ENCODE measurements at regions not wholly inside any gene's neighbourhood (a gene's known extent, or its start where the extent isn't known, plus 50 kb on each side); places are given as distances from the start of the nearest gene placed in this dataset.

GRCh38 chr1:56017336-56017735, 562.0 kb downstream of the PLPP3 start:
- TF ChIP-seq CTCF (IDR thresholded peaks at IDR 0.05) (no peak), POLR2AphosphoS5 (IDR thresholded peaks at IDR 0.05) (no peak), POLR2A (IDR thresholded peaks at IDR 0.05) (no peak), EP300 (IDR thresholded peaks at IDR 0.05) (no peak)

Data from suprapubic skin (tissue), 4 donors.